H1 (cell line): ENCODE measurements at regions not wholly inside any gene's neighbourhood (a gene's known extent, or its start where the extent isn't known, plus 50 kb on each side); places are given as distances from the start of the nearest gene placed in this dataset.

ENCODE experiments used
- HDAC2 ChIP-seq, 2 experiments: fragments of 300-600 bp in 1 of 2; sonication (generic) in 1 of 2; IDR thresholded peaks; 2 replicates each; pipeline ENCODE4 v1.6.1; 2011 to 2012; ENCODE audit warnings: low read depth in 2 of 2, low read length in 2 of 2, mild to moderate bottlenecking in 2 of 2, moderate library complexity in 2 of 2, borderline replicate concordance in 1 of 2, inconsistent platforms in 1 of 2
- SP4 ChIP-seq: IDR thresholded peaks from 2 replicates; pipeline ENCODE4 v1.6.1; 2012; ENCODE audit warnings: low read length, inconsistent platforms
- TCF12 ChIP-seq: IDR thresholded peaks from 2 replicates; pipeline ENCODE4 v1.6.1; 2011; ENCODE audit warnings: low read depth, mild to moderate bottlenecking, low read length
- ZNF274 ChIP-seq: IDR thresholded peaks from 2 replicates; pipeline ENCODE4 v1.7.0; 2012; ENCODE audit warnings: low read length, borderline replicate concordance; ENCODE audit errors: extremely low read depth

- no peak for TF ChIP-seq HDAC2 (IDR thresholded peaks at IDR 0.05; ENCODE audit: borderline replicate concordance in 1 of 2, low read depth in 2 of 2, low read length in 2 of 2)
- no peak for TF ChIP-seq ZNF274
- no peak for TF ChIP-seq TCF12
- no peak for TF ChIP-seq SP4
Observed at GRCh38 chr12:3378655-3379054, 112.3 kb upstream of the PRMT8 start (continued).
